ENCODE measurements at regions not wholly inside any gene's neighbourhood (a gene's known extent, or its start where the extent isn't known, plus 50 kb on each side); places are given as distances from the start of the nearest gene placed in this dataset.

- DNase-seq = no peak
Observed at GRCh38 chr4:38567457-38567856, 96.5 kb upstream of the KLF3 start.

- no peak for DNase-seq
Observed at GRCh38 chr4:38568768-38569167, 95.2 kb upstream of the KLF3 start.

GRCh38 chr4:38570647-38571276 is 93.2 kb upstream of the KLF3 start:
- no peak for DNase-seq

GRCh38 chr4:38572793-38573192 is 91.2 kb upstream of the KLF3 start:
- no peak for DNase-seq

GRCh38 chr4:38574559-38575333 is 89.3 kb upstream of the KLF3 start:
- no peak for DNase-seq

- no peak for DNase-seq
Observed at GRCh38 chr4:38576767-38577166, 87.2 kb upstream of the KLF3 start.

GRCh38 chr4:38577462-38577861 is 86.5 kb upstream of the KLF3 start:
- no peak for DNase-seq

- DNase-seq = no peak
Observed at GRCh38 chr4:38581426-38582106, 82.4 kb upstream of the KLF3 start.

GRCh38 chr4:38582445-38582844 is 81.6 kb upstream of the KLF3 start:
- no peak for DNase-seq

- no peak for DNase-seq
Observed at GRCh38 chr4:38582889-38583470, 81.0 kb upstream of the KLF3 start.

GRCh38 chr4:38585871-38586270 is 78.1 kb upstream of the KLF3 start:
- no peak for DNase-seq

- no peak for DNase-seq
Observed at GRCh38 chr4:38587106-38587505, 76.9 kb upstream of the KLF3 start.

- no peak for DNase-seq
Observed at GRCh38 chr4:38590046-38590445, 74.0 kb upstream of the KLF3 start.

- no peak for DNase-seq
Observed at GRCh38 chr4:38591617-38592337, 72.2 kb upstream of the KLF3 start.

GRCh38 chr4:38598489-38598888 is 65.5 kb upstream of the KLF3 start:
- DNase-seq = no peak

GRCh38 chr4:38600575-38600974 is 63.4 kb upstream of the KLF3 start:
- no peak for DNase-seq

GRCh38 chr4:38601244-38601915 is 62.6 kb upstream of the KLF3 start:
- DNase-seq = no peak

GRCh38 chr4:38601916-38602291 is 62.1 kb upstream of the KLF3 start:
- no peak for DNase-seq

- DNase-seq = no peak
Observed at GRCh38 chr4:38603652-38604051, 60.3 kb upstream of the KLF3 start.

GRCh38 chr4:38605181-38605752 is 58.7 kb upstream of the KLF3 start:
- DNase-seq = no peak

GRCh38 chr4:38605753-38606586 is 58.0 kb upstream of the KLF3 start:
- no peak for DNase-seq
